ENCODE measurements at regions not wholly inside any gene's neighbourhood (a gene's known extent, or its start where the extent isn't known, plus 50 kb on each side); places are given as distances from the start of the nearest gene placed in this dataset.

GRCh38 chr5:72598401-72599064 lies 91.3 kb upstream of the ZNF366 start:
- TF ChIP-seq MAX (IDR thresholded peaks at IDR 0.05), result no peak
- TF ChIP-seq, protein P1, sequence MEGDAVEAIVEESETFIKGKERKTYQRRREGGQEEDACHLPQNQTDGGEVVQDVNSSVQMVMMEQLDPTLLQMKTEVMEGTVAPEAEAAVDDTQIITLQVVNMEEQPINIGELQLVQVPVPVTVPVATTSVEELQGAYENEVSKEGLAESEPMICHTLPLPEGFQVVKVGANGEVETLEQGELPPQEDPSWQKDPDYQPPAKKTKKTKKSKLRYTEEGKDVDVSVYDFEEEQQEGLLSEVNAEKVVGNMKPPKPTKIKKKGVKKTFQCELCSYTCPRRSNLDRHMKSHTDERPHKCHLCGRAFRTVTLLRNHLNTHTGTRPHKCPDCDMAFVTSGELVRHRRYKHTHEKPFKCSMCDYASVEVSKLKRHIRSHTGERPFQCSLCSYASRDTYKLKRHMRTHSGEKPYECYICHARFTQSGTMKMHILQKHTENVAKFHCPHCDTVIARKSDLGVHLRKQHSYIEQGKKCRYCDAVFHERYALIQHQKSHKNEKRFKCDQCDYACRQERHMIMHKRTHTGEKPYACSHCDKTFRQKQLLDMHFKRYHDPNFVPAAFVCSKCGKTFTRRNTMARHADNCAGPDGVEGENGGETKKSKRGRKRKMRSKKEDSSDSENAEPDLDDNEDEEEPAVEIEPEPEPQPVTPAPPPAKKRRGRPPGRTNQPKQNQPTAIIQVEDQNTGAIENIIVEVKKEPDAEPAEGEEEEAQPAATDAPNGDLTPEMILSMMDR (IDR thresholded peaks at IDR 0.05; ENCODE audit: control extremely low read depth in 1 of 3, insufficient read depth in 1 of 3, low read depth in 1 of 3, low read length in 3 of 3), result no peak
- no peak for TF ChIP-seq POLR2A (IDR thresholded peaks at IDR 0.05; ENCODE audit: control extremely low read depth in 1 of 2, low read depth in 2 of 2, low read length in 2 of 2)
- TF ChIP-seq, protein P2, sequence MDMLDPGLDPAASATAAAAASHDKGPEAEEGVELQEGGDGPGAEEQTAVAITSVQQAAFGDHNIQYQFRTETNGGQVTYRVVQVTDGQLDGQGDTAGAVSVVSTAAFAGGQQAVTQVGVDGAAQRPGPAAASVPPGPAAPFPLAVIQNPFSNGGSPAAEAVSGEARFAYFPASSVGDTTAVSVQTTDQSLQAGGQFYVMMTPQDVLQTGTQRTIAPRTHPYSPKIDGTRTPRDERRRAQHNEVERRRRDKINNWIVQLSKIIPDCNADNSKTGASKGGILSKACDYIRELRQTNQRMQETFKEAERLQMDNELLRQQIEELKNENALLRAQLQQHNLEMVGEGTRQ (IDR thresholded peaks at IDR 0.05; ENCODE audit: low read length), result no peak
- no peak for TF ChIP-seq EZH2 (IDR thresholded peaks at IDR 0.05; ENCODE audit: low read depth, low read length, severe bottlenecking)
- no peak for TF ChIP-seq ZNF274 (IDR thresholded peaks at IDR 0.05; ENCODE audit: borderline replicate concordance, extremely low read depth, low read length)
- TF ChIP-seq SP2 (IDR thresholded peaks at IDR 0.05; ENCODE audit: low read length), result no peak
- no peak for TF ChIP-seq MAFK (IDR thresholded peaks at IDR 0.05; ENCODE audit: low read depth, low read length)
- TF ChIP-seq, protein P3, sequence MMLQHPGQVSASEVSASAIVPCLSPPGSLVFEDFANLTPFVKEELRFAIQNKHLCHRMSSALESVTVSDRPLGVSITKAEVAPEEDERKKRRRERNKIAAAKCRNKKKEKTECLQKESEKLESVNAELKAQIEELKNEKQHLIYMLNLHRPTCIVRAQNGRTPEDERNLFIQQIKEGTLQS (IDR thresholded peaks at IDR 0.05; ENCODE audit: insufficient read depth, low read depth, low read length), result no peak
- no peak for TF ChIP-seq CHD2 (IDR thresholded peaks at IDR 0.05; ENCODE audit: low read length)
- no peak for TF ChIP-seq YY1 (IDR thresholded peaks at IDR 0.05; ENCODE audit: low read depth, low read length)
- TF ChIP-seq, protein P4, sequence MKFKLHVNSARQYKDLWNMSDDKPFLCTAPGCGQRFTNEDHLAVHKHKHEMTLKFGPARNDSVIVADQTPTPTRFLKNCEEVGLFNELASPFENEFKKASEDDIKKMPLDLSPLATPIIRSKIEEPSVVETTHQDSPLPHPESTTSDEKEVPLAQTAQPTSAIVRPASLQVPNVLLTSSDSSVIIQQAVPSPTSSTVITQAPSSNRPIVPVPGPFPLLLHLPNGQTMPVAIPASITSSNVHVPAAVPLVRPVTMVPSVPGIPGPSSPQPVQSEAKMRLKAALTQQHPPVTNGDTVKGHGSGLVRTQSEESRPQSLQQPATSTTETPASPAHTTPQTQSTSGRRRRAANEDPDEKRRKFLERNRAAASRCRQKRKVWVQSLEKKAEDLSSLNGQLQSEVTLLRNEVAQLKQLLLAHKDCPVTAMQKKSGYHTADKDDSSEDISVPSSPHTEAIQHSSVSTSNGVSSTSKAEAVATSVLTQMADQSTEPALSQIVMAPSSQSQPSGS (IDR thresholded peaks at IDR 0.05; ENCODE audit: low read length), result no peak
- TF ChIP-seq CHD1 (IDR thresholded peaks at IDR 0.05; ENCODE audit: low read depth, low read length), result no peak

All from H1 (cell line).